GM21786 (cell line): ENCODE measurements at regions not wholly inside any gene's neighbourhood (a gene's known extent, or its start where the extent isn't known, plus 50 kb on each side); places are given as distances from the start of the nearest gene placed in this dataset.

Experiments used
- ATAC-seq: cut with Tn5 transposase; IDR thresholded peaks from one replicate; pipeline ENCODE4 v1.9.1; 2021; ENCODE audit not compliant: unreplicated experiment

DNA sequence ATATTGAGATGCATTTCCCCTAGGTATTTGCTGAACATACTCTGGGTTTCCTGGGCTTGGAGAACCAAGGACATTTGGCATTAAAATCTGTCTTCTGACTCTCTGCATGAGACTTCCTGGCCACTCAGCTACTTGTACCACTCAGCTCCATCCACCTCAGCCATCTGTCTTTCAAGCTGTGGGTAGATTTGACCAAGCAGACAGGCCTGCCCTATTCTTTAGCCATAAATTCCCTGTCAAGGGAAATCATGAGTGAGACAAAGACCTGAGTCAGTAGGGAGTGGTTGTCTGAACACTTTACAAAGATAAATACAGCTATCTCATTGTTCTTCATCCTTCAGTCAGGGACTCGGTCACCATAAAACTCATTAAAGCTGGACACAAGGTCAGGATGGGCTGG lies 399.1 kb downstream of the GPAM start:
- no peak for ATAC-seq

GRCh38 chr10:111784946-111785465 lies 398.6 kb downstream of the GPAM start:
- ATAC-seq: no peak

GRCh38 chr10:111785921-111786320 lies 397.6 kb downstream of the GPAM start:
- no peak for ATAC-seq

DNA sequence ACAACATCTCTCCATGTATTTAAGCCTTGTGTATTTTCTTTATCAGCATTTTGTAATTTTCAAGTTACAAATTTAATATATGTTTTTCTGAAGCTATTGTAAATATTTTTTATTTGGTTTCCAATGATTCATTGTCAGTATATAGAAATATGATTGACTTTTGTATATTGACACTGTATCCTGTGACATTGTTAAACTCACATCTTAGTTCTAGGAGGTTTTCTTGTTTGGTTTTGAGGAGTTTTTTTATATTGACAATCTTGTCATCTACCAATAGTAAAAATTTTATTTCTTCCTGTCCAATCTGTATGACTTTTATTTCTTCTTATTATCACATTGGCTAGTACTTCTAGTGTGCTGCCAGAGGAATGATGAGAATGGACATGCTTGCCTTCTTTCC lies 393.7 kb downstream of the GPAM start:
- ATAC-seq: no peak

DNA sequence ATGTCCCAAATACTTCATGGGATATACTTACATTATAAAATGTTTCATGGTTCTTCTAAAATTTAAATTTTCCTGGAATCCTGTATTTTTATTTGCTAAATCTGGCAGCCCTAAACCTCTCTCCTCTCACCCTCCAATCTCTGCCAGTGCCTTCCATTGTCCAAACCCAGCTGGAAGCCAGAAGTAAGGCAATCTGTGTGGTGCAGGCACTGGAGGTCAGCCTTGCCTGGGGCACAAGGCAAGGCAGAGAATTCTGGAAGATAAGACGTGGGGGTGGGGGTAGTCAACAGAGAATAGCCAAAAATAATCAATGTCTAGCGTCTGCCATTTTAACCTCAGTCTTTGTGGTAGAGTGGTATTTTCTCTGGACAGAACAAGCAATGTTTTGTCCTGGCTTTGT lies 381.7 kb downstream of the GPAM start:
- no peak for ATAC-seq

DNA sequence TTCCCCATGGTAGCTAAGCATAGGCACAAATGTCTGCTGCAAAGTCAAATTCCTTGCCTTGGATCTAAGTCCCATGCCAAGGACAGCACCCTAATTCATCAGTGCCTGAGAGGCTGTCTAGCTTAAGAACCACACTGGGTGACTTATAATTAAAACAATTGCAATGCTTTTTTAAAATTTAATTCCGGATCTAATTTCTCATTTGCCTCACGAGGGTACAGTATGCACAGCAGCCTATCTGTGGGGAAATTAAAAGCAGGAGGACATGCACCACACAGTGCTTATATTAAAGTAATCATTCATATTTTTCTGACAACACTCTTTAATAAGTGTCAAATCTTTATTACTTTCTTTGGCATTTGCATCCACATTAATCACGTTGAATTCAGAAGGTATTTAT lies 378.8 kb downstream of the GPAM start:
- no peak for ATAC-seq

DNA sequence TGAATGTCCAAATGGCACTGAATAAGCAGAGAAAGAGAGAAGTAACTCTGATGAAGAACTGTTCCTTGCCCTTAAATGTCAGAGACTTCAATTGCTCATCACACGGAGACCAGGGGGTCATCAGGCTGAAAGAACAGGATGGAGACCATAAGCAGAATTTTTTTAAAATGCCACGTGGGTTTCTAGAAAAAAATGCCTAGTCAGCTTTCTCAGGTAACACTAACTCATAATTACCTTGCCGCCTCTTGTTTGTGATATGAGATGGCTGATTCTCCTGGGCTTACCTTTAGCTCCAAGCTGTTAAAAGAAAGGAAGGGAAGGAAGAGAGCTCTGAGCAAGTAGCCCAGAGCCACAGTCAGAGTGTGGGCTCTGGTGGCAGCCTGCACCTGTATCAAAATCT lies 372.0 kb downstream of the GPAM start:
- ATAC-seq: no peak

- ATAC-seq: no peak
Measured at GRCh38 chr10:111820471-111820870, 363.1 kb downstream of the GPAM start.

DNA sequence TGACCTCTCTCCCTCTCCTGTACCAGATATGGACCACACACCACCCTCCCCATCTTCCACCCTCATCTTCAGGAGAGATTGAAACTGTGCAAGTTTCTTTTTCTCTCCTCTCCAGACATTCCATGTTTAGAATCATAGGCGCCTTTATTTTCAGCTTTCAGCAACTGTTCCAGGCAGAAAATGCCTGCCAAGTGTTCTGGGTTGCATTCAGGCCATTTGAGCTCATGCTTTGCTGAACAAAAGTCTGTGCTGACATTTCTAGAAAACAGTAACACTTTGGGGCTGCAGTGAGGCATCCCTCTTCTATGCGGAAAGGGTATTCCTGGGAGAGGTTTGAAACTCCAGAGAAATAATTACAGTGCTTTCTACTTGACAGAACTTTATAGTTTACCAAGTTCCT lies 361.7 kb downstream of the GPAM start:
- ATAC-seq: no peak

GRCh38 chr10:111822661-111823060 lies 360.9 kb downstream of the GPAM start:
- no peak for ATAC-seq

DNA sequence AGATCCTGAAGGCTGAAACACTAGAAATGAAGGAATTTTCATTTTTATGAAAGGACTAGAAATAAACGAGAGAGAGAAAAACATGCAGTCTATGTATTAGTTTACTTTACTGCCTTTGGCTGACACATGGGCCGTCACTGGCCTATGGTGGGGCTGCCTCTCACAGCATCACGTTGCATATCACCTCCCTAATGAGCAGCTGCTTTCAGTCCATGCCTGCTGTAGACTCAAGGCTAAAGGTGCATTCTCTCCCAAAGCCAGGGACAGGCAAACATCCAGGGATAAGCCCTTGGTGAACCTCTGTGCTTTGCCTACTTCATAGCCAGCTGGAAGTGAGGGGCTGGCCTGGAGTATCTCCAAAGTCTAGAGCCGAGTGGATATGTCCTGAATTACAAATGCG lies 359.4 kb downstream of the GPAM start:
- no peak for ATAC-seq

DNA sequence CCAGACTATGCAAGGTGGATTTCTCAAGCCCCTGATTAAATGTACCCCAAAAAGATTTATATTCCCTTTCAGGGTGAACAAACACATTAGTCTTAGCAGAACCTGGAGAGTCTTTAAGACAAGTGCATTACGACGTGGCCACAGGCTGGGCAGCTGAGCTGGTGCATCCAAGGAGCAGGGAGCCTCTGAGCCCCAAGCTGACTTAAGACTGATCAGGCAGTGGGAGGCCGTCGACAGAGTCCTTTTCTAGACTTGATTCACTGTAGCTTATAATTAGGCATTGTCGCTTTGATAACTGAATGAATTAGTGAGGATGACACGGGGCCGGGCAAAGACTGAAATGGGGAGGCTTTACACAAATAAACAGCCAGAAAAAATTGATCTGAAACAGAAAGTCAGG lies 353.2 kb downstream of the GPAM start:
- no peak for ATAC-seq

DNA sequence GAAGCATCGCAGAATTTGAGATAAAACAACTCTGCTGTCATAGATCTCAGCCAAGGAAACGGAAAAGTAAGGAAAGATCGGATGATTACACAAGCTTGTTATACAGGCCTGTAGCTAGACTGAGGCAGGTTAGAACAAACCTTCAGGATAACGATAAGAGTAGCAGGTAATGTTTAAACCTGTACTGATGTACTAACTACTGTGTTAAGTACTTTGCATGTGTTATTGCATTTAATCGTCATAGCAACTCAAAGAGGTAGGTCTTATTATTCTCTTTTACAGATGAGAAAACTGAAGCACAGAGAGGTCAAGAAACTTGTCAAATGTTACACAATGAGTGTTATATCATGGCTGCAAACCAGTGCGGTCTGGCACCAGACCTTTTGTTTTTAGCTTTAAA lies 352.5 kb downstream of the GPAM start:
- ATAC-seq: no peak

GRCh38 chr10:111833251-111833650 lies 350.3 kb downstream of the GPAM start:
- ATAC-seq: no peak

DNA sequence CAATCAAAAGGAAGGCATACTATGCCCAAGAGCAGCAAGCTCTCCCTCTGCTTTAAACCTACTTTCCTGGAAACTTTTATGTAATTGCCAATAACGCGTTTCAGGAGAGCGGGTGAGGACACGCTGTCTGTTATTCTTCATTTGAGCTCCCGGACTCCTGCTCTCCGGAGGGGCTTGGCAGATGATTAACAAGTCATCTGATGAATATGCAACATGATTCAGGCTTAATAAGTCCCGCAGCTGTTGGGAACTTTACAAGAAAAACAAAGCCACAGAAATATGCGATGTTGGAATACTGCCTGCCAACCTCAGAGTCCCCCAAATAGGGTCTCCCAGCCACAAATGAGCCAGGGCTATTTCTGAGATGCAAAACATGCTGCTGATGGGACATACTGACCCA lies 348.0 kb downstream of the GPAM start:
- ATAC-seq: no peak

DNA sequence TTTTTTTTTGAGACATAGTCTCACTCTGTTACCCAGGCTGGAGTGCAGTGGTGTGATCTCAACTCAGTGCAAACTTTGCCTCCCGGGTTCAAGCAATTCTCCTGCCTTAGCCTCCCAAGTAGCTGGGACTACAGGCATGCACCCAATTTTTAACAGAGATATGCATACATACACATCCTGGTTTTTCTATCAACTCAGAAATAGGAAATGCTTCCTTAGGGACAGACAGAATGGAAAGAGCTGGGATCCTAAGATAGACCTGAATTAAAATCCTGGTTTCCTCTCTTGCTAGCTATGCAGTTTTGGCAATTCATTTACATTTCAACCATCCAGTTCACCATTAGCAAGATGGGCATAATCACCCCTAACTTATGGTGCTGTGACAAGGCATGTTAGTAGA lies 347.5 kb downstream of the GPAM start:
- no peak for ATAC-seq

DNA sequence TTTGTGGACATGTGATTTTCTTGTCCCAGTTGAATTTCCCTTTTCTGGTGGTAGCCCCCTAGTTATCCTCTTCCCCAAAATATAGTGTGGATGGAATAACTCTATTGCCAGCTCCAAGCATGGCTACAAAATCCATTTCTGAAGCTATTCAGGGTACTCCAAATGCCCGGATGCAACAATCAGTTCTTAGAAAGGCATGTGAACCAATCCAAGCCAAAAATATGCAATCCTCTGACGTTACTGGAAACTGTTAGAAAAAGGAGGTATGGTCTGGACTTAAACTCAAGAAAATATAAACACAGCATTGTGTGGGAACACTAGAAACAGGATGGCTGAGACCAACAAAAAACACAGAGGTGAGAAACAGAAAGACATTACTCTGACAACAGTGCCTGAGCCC lies 347.0 kb downstream of the GPAM start:
- ATAC-seq: no peak

- ATAC-seq: no peak
Measured at GRCh38 chr10:111837086-111837485, 346.5 kb downstream of the GPAM start.

DNA sequence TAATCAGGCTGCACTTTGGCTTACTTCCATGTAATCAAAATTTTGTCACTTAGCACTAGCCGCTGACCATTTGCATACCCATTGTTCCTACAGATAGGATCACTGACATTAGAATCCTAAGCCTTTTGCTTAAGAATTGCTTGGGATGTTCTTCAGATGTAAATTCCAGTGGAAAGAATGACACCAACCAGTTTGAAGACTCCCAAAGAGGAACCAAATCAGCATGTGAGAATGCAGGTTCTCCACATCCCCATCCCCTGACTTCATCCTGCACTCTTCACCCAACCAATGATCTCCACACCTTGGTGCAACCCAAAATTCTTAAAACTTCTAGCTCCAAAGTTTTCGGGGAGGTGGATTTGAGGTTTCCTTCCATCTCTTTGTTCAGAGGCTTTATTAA lies 345.6 kb downstream of the GPAM start:
- ATAC-seq: no peak

DNA sequence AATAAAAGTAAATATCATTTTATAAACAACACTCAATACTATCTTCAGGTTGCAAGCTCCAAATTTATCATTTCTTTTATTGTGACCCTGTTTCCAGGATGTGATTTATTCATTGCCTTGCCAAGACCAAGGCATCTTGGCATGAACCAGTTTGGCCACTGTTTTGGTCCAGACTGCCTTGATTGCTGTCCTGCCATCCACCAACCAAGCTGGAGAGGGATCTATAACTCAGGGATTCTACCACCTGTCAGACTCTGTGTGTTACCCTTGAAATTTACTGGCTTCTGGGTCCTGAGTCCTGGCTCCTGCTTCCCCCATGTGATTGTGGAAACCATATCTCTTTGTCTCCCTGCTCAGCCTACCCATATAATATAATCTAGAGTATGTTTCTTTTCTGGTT lies 343.0 kb downstream of the GPAM start:
- ATAC-seq: no peak

- no peak for ATAC-seq
Measured at GRCh38 chr10:111852801-111853200, 330.8 kb downstream of the GPAM start.

DNA sequence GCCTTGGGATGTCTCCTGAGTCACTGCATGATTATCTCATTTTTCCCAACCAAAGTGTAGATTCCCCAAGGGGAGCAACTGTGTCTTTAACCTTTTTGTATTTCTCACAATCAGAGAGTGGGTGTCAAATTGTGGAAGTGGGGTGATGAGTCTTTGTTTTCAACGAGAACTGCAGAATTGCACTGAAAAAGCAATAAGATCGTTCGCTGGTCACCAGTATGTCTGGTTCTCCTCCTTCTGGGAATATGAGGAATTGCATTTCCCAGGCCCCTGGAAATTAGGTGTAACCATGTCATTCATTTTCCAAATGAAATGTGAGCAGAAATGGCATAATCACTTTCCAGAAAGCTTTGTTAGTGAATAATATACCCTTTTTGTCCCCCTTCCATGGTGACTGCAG lies 326.9 kb downstream of the GPAM start:
- ATAC-seq: no peak

DNA sequence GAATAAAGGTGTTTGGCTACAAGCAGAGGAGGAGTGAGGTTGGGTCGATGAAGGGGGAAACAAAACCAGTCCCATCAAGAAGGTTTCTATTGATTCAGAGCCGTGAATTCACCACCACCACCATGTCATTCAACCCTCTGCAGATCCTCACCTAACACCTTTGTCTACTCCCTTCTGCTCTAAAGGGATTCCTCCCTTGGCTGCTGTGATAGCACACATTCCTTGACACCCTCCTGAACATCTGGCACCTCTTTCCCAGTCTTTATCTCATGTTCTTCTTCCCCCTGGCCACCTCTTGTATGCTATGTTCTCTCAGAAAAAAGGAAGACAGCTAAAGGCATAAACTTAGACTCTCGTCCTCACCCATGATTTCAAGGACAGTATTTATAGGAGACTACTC lies 318.0 kb downstream of the GPAM start:
- ATAC-seq: no peak

DNA sequence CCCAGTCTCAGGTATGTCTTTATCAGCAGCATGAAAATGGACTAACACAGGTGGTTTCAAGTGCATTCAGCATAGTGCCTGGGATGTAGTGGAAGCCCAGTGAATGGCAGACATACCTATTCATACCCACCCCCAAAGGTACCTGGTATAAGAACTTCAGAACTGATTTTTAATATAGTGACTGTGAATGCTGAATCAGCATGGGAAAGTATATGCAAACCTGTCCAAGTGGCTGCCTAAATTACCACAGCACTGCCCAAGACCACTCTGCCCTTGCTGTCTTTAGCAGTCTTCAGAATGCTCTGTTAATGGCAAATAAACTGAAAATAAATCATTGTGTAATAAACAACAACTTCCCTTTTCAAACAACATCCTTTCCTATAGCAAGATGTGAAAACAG lies 312.1 kb downstream of the GPAM start:
- no peak for ATAC-seq
